SK-N-MC (cell line): ENCODE measurements at regions not wholly inside any gene's neighbourhood (a gene's known extent, or its start where the extent isn't known, plus 50 kb on each side); places are given as distances from the start of the nearest gene placed in this dataset.

Source experiments
- EZH2 ChIP-seq: fragments of 200-600 bp; sonication (generic); IDR thresholded peaks from one replicate; pipeline ENCODE4 v1.6.1; 2017; ENCODE audit warnings: antibody characterized with exemption
- FOXP2 ChIP-seq: optimal IDR thresholded peaks from 2 replicates; pipeline ENCODE3; 2011; ENCODE audit warnings: mild to moderate bottlenecking, moderate library complexity; ENCODE audit not compliant: insufficient read depth; ENCODE audit errors: extremely low read length, control extremely low read depth
- POLR2AphosphoS5 ChIP-seq: IDR thresholded peaks from 2 replicates; pipeline ENCODE4 v1.6.1; 2012; ENCODE audit warnings: mild to moderate bottlenecking, low read depth, low read length, borderline replicate concordance

DNA sequence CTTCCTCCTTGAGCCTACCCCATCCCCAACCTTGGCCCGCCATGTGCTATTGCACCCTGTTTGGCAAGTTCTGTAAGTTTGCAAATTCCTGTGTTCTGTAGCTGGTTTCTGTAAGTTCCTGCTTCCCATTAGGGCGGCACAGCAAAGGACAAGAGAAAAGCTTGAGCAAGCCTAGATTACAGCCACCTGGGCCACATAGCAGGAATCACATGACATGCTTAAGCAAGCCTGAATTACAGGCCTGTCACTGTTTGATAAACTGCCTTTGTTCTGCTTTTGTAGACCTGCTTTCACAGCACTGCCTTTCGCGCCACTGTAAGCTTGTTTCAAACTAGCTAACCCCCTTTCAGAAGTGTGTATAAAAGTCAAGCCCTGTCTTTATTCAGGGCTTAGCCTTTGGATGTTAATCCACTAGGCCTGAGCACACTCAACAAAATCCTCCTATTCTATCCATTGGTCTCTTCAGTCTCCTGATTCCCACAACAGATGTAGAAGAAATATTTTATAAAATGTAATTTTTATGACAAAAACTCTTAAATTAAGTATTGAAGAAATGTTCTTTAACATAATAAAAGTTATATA, 906.8 kb upstream of the NDST4 start:
- no peak for TF ChIP-seq FOXP2
- no peak for TF ChIP-seq POLR2AphosphoS5
- no peak for TF ChIP-seq EZH2
